A549 (cell line): ENCODE measurements at regions not wholly inside any gene's neighbourhood (a gene's known extent, or its start where the extent isn't known, plus 50 kb on each side); places are given as distances from the start of the nearest gene placed in this dataset.

Experiments
- EP300 ChIP-seq, 2 experiments: fragments of >200 bp; sonication (Bioruptor Twin); formaldehyde crosslinking; IDR thresholded peaks; 2 replicates in 1 of 2; 3 replicates in 1 of 2; pipeline ENCODE4 v1.6.1; 2016 to 2017
- KDM5A ChIP-seq: fragments of 200-600 bp; sonication (generic); IDR thresholded peaks from 2 replicates; pipeline ENCODE4 v1.6.1; 2016; ENCODE audit warnings: antibody characterized with exemption, mild to moderate bottlenecking
- TF ChIP-seq, protein P1 (sequence below): IDR thresholded peaks from 2 replicates; pipeline ENCODE4 v1.6.1; 2012
- TF ChIP-seq, protein P2 (sequence below): fragments of >200 bp; sonication (Bioruptor Twin); formaldehyde crosslinking; IDR thresholded peaks from 3 replicates; pipeline ENCODE4 v1.5.1; 2016

DNA sequence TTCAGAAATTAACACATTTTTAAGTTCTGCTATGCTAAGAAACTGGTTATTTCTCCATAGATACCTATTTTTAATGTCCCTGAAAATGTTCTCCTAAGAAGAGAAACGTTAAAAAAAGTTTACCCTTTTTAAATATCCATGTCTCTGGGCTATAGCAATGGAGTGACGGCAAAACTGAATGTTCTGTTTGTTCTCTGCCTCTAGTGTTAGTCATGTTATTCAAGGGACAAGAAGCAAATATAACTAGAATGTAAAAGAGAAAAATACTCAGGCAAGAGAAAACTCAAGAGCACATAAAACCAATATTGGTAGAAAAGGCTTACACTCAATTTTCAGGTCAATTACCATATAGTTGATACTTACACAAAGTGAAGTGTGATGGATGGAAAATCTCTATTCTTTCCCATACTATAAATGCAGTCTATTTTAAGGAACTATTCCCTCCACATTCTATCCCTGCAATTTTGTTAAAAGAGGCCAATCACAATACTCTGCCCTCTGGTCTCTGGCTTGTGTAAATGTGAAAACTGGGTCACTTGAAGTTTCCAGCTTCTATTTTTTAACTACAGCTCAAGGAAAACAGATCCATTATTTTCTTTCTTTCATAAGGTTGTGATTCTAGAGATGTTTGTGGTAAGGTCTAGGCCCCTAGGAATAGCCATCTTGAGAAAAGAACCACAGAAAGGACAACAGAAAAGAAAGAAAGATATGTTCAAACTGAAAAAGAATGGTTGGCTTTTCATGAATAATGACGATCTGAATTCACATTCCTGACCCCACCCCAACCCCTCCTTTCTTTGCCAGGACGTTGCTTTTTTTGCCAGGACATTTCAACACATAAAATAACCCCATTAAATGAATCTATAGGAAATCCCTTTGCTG is 200.3 kb upstream of the FAM83B start:
- TF ChIP-seq, protein P1, sequence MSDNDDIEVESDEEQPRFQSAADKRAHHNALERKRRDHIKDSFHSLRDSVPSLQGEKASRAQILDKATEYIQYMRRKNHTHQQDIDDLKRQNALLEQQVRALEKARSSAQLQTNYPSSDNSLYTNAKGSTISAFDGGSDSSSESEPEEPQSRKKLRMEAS = no peak
- TF ChIP-seq, protein P2, sequence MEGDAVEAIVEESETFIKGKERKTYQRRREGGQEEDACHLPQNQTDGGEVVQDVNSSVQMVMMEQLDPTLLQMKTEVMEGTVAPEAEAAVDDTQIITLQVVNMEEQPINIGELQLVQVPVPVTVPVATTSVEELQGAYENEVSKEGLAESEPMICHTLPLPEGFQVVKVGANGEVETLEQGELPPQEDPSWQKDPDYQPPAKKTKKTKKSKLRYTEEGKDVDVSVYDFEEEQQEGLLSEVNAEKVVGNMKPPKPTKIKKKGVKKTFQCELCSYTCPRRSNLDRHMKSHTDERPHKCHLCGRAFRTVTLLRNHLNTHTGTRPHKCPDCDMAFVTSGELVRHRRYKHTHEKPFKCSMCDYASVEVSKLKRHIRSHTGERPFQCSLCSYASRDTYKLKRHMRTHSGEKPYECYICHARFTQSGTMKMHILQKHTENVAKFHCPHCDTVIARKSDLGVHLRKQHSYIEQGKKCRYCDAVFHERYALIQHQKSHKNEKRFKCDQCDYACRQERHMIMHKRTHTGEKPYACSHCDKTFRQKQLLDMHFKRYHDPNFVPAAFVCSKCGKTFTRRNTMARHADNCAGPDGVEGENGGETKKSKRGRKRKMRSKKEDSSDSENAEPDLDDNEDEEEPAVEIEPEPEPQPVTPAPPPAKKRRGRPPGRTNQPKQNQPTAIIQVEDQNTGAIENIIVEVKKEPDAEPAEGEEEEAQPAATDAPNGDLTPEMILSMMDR = no peak
- TF ChIP-seq EP300 (IDR thresholded peaks at IDR 0.05) (no peak), KDM5A (no peak)
